Neutrophil (primary cell): ENCODE measurements at regions not wholly inside any gene's neighbourhood (a gene's known extent, or its start where the extent isn't known, plus 50 kb on each side); places are given as distances from the start of the nearest gene placed in this dataset.

Experiments used
- H3K27ac ChIP-seq: fragments of 200-600 bp; sonication (generic); 2 replicates; pipeline ENCODE4 v1.5.1; 2016; ENCODE audit warnings: mild to moderate bottlenecking, moderate library complexity
- H3K27me3 ChIP-seq: fragments of 200-600 bp; sonication (generic); 2 replicates; pipeline ENCODE4 v1.6.0; 2016; ENCODE audit warnings: mild to moderate bottlenecking
- H3K36me3 ChIP-seq: fragments of 200-600 bp; sonication (generic); 2 replicates; pipeline ENCODE4 v1.5.1; 2017
- H3K4me1 ChIP-seq, 2 experiments: fragments of 200-600 bp in 1 of 2; sonication (generic) in 1 of 2; 1 replicate in 1 of 2; 2 replicates in 1 of 2; pipeline versions ENCODE4 v1.5.1 to v1.6.1; 2013 to 2016; ENCODE audit warnings: low read depth in 1 of 2, low read length in 1 of 2, mild to moderate bottlenecking in 1 of 2, moderate library complexity in 1 of 2; ENCODE audit not compliant: control insufficient read depth in 1 of 2, insufficient read depth in 1 of 2
- H3K4me3 ChIP-seq, 2 experiments: fragments of 200-600 bp in 1 of 2; sonication (generic) in 1 of 2; 1 replicate in 1 of 2; 2 replicates in 1 of 2; pipeline ENCODE4 v1.5.1; 2013 to 2016; ENCODE audit warnings: low read depth in 1 of 2, low read length in 1 of 2, mild to moderate bottlenecking in 1 of 2, moderate library complexity in 1 of 2
- H3K9me3 ChIP-seq: fragments of 200-600 bp; sonication (generic); 2 replicates; pipeline ENCODE4 v1.5.1; 2016
- CTCF ChIP-seq: fragments of 200-600 bp; sonication (generic); IDR thresholded peaks from 2 replicates; pipeline ENCODE4 v1.5.1; 2016; ENCODE audit warnings: antibody characterized with exemption

- no peaks in the 10 kb centered on the region for H3K36me3 ChIP-seq
- TF ChIP-seq CTCF, result no peak
- no peak overlapping the region for H3K27ac ChIP-seq
- no peak overlapping the region for H3K4me3 ChIP-seq
- no peaks in the 10 kb centered on the region for H3K27me3 ChIP-seq
- H3K9me3 ChIP-seq, result no peaks in the 10 kb centered on the region
- H3K4me1 ChIP-seq, result no peaks in the 10 kb centered on the region
Measured at GRCh38 chr5:88405783-88406182, 137.1 kb upstream of the TMEM161B start.

GRCh38 chr5:88404405-88404804 is 135.8 kb upstream of the TMEM161B start:
- H3K4me3 ChIP-seq, result no peak overlapping the region
- H3K36me3 ChIP-seq, result no peaks in the 10 kb centered on the region
- H3K27me3 ChIP-seq, result no peaks in the 10 kb centered on the region
- no peak overlapping the region for H3K27ac ChIP-seq
- TF ChIP-seq CTCF, result no peak
- no peaks in the 10 kb centered on the region for H3K9me3 ChIP-seq
- no peaks in the 10 kb centered on the region for H3K4me1 ChIP-seq

GRCh38 chr5:88401686-88402085 is 133.0 kb upstream of the TMEM161B start:
- Histone ChIP-seq H3K27me3 (no peaks in the 10 kb centered on the region), H3K4me1 (no peaks in the 10 kb centered on the region), H3K36me3 (no peaks in the 10 kb centered on the region), H3K4me3 (no peak overlapping the region), H3K27ac (no peak overlapping the region), H3K9me3 (no peaks in the 10 kb centered on the region)
- no peak for TF ChIP-seq CTCF

GRCh38 chr5:88401228-88401627 is 132.6 kb upstream of the TMEM161B start:
- no peak overlapping the region for H3K27ac ChIP-seq
- no peaks in the 10 kb centered on the region for H3K27me3 ChIP-seq
- no peak for TF ChIP-seq CTCF
- no peak overlapping the region for H3K4me3 ChIP-seq
- no peaks in the 10 kb centered on the region for H3K4me1 ChIP-seq
- no peaks in the 10 kb centered on the region for H3K9me3 ChIP-seq
- no peaks in the 10 kb centered on the region for H3K36me3 ChIP-seq

- H3K27me3 ChIP-seq, result no peaks in the 10 kb centered on the region
- no peak overlapping the region for H3K4me3 ChIP-seq
- no peak for TF ChIP-seq CTCF
- no peaks in the 10 kb centered on the region for H3K9me3 ChIP-seq
- no peaks in the 10 kb centered on the region for H3K36me3 ChIP-seq
- H3K4me1 ChIP-seq, result no peaks in the 10 kb centered on the region
- H3K27ac ChIP-seq, result no peak overlapping the region
Measured at GRCh38 chr5:88399561-88399960, 130.9 kb upstream of the TMEM161B start.

- H3K4me1 ChIP-seq, result no peaks in the 10 kb centered on the region
- no peak for TF ChIP-seq CTCF
- H3K27me3 ChIP-seq, result no peaks in the 10 kb centered on the region
- no peaks in the 10 kb centered on the region for H3K9me3 ChIP-seq
- H3K27ac ChIP-seq, result no peak overlapping the region
- H3K4me3 ChIP-seq, result no peak overlapping the region
- no peaks in the 10 kb centered on the region for H3K36me3 ChIP-seq
Measured at GRCh38 chr5:88398316-88398715, 129.7 kb upstream of the TMEM161B start.
